ENCODE measurements at regions not wholly inside any gene's neighbourhood (a gene's known extent, or its start where the extent isn't known, plus 50 kb on each side); places are given as distances from the start of the nearest gene placed in this dataset.
A peak's percentile ranks its signal among the peaks of the same experiment; 100 is the strongest.

DNA sequence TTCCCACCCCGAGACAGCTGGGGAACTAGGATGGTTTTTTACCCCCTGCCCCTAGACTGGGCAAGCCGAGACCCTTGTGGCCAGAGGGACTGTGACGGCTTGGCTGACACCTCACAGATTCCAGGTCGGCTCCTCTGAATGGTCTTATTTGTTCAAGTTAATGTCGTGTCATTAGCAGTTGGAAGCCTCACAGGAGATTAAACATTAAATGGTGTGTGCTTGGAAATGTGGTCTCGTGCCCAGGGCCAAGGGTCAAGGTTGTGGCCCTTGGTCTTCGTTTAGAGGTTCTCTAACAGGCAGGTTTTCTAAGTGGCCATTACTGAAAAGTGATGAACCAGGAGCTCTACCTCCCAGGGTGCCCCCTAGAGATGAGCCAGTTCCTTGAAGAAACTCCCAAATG lies 61.2 kb upstream of the RXRA start:
- TF ChIP-seq, protein P1, sequence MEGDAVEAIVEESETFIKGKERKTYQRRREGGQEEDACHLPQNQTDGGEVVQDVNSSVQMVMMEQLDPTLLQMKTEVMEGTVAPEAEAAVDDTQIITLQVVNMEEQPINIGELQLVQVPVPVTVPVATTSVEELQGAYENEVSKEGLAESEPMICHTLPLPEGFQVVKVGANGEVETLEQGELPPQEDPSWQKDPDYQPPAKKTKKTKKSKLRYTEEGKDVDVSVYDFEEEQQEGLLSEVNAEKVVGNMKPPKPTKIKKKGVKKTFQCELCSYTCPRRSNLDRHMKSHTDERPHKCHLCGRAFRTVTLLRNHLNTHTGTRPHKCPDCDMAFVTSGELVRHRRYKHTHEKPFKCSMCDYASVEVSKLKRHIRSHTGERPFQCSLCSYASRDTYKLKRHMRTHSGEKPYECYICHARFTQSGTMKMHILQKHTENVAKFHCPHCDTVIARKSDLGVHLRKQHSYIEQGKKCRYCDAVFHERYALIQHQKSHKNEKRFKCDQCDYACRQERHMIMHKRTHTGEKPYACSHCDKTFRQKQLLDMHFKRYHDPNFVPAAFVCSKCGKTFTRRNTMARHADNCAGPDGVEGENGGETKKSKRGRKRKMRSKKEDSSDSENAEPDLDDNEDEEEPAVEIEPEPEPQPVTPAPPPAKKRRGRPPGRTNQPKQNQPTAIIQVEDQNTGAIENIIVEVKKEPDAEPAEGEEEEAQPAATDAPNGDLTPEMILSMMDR (conservative IDR thresholded peaks at IDR 0.05; ENCODE audit: low read depth, low read length) = no peak

GRCh38 chr9:134266418-134266817 lies 59.8 kb upstream of the RXRA start:
- H3K4me3 ChIP-seq (ENCODE audit: low read length) = no peak overlapping the region
- DNase-seq (ENCODE audit: low read depth) = no peak
- TF ChIP-seq, protein P1 (conservative IDR thresholded peaks at IDR 0.05; ENCODE audit: low read depth, low read length) = no peak

More for the DNA sequence above, 61.2 kb upstream of the RXRA start:
- no peak for DNase-seq (ENCODE audit: low read depth)
- no peak overlapping the region for H3K4me3 ChIP-seq (ENCODE audit: low read length)

DNA sequence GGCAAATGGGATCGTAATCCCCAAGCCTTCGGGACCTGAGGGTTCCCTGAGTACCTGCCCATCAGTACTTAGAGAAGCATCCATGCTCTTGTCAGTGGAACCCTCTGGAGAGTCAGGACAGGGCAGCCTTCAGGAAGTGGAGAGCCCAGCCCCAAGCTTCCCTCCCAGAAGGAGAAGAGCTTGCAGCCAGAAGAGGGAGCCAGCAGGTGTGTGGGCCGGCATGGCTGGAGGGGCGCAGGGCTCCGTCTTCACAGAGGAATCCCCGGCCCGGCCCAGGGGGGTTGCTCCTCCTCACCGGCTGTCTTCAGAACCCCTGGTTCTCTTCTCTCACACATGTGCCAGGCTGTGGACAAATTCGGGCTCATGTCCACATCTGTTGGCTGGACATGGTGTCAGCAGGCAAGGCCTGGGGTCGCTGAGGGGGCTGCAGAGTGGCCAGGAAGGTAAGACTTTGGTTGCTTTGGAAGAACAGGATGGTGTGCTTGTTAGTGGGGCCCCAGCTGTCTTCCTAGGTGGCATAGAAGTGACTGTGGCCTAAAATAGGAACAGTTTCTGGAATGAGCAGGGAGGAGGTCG lies 58.9 kb upstream of the RXRA start:
- H3K4me3 ChIP-seq (ENCODE audit: low read length) = no peak overlapping the region
- TF ChIP-seq, protein P1 (conservative IDR thresholded peaks at IDR 0.05; ENCODE audit: low read depth, low read length) = peak; percentile 5
- no peak for DNase-seq (ENCODE audit: low read depth)

DNA sequence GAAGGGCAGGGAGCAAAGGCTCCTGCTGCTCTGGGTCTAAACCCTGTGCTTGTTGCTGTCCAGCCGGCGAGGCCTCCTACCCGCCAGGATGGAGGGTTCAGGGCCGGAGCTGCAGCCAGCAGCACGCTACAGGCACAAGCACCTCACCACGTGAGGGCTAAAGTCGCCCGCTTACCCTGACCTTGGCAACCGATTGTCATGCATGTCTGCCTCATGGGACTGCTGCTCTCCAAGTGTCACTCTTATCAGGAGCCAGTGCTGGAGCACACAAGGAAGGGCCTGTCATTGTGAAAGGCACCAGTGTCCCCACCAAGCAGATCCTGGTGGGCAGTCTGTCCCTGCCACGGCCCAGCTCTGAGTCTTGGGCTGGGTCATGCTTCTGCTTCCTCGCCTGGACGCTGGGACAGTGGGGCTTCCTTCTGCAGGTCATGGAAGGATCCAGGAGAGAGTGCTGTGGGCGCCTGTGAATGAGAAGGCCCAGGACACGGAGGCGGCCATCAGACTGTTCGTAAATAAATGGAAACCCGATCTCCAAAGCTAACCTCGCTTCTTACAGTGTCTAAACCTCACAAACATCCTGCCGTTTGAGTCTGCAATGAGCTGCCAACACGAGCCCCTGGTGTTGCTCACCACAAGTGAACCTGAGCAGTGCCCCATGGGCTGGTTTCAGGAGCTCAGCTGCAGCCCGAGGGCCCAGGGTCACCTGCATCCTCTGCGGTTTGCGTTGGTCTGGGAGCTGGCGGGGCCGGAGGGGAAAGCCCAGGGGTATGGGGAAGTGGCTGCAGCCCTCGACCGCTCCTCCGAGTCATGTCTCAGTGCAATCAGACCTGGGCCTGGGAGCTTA lies 58.2 kb upstream of the RXRA start:
- H3K4me3 ChIP-seq (ENCODE audit: low read length) = no peak overlapping the region
- TF ChIP-seq, protein P1 (conservative IDR thresholded peaks at IDR 0.05; ENCODE audit: low read depth, low read length) = no peak
- no peak for DNase-seq (ENCODE audit: low read depth)

DNA sequence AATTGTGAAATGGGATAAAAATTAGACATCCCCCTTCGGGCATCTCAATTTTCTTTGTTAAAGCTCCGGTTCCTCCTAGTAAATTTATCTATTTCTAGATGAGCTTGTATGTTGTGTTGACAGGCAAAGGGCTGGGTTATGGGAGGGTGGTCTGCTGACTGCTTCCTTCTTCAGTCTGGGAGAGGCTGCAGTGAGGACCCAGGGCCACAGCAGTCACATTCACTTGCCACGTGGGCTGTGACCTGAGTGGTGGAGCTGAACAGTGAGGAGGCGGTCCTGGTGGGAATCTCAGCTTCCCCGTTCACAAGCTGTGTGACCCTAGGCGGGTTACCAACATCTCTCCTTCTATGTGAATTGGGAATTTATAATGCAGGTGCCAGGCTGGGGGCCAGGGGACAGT lies 57.5 kb upstream of the RXRA start:
- TF ChIP-seq, protein P1 (conservative IDR thresholded peaks at IDR 0.05; ENCODE audit: low read depth, low read length) = no peak
- H3K4me3 ChIP-seq (ENCODE audit: low read length) = no peak overlapping the region
- no peak for DNase-seq (ENCODE audit: low read depth)

DNA sequence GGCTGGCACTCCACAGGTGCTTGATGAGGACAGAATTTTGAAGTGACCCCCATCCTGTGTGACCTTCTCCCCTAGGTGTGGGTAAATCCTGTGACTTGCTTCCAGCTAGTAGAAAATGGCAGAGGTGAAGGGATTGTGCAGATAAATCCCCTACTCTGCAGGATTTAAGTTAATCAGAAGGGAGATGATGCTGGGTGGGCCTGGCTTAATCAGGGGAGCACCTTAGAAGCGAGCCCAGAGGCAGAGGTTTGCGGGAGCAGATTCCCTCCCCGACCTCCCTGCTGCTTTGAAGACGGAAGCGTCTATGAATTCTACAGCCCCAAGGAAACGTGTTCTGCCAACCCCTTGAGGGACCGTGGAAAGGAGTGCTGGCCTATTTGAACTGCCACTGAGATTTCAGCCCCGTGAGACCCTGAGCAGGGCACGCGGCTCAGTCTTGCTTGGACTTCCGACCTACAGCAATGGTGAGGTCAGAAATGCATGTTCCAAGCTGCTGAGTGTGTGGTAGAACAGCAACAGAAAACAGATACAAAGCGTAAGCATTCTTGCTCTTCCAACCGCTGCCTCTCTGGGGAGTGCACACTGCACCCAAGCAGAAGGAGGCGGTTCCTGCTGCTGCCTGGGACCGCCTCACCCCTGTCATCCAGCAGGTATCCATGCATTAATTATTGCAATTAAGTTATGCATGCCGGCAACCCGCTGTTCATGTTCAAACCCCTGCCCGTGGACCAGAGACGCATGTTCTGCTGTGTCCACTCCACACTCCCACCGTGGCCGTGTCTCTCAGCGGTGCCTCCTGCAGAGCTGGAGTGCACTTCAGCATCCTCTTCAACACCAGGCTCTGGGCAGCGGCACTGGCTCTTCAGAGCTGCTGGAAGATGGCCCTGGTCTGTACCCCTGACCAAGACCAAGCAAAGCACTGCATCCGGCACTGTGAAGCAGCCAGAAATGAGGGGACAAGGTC lies 54.6 kb upstream of the RXRA start:
- DNase-seq (ENCODE audit: low read depth) = no peak
- TF ChIP-seq, protein P1 (conservative IDR thresholded peaks at IDR 0.05; ENCODE audit: low read depth, low read length) = no peak
- no peak overlapping the region for H3K4me3 ChIP-seq (ENCODE audit: low read length)
